Endothelial cell of umbilical vein (primary cell): ENCODE measurements at regions not wholly inside any gene's neighbourhood (a gene's known extent, or its start where the extent isn't known, plus 50 kb on each side); places are given as distances from the start of the nearest gene placed in this dataset.

Experiments used
- BruUV-seq: library from RNA; stranded (reverse); fragments of 400-500 nt; replicated peaks from 2 replicates; lab custom pipeline; 2021; lab: Mats Ljungman, UMichigan
- CTCF ChIA-PET: fragments of 300-600, 350-600 bp; sonication (Branson Sonifier 250); formaldehyde crosslinking; loops from one replicate; lab custom pipeline; 2021; ENCODE audit warnings: antibody characterized with exemption, inconsistent platforms; lab: Charles Lee
- POLR2A ChIA-PET: fragments of 300-600, 350-600 bp; sonication (Branson Sonifier 250); formaldehyde crosslinking; loops from one replicate; lab custom pipeline; 2021; ENCODE audit warnings: antibody characterized with exemption, inconsistent platforms; lab: Charles Lee
- DNase-seq: peaks from one replicate; pipeline ENCODE4 v3.0.0-alpha.2; 2011; ENCODE audit warnings: low read depth, low spot score
- FAIRE-seq: peaks from 2 replicates; lab custom pipeline; 2011; peaks lifted over from hg19 to GRCh38; lab: Jason Lieb, UNC
- H2AFZ ChIP-seq: 2 replicates; pipeline ENCODE4 v1.6.0; 2012; ENCODE audit warnings: low read depth, low read length, control low read depth, inconsistent platforms
- H3K27ac ChIP-seq: 2 replicates; pipeline ENCODE4 v1.5.1; 2011; ENCODE audit warnings: low read depth, mild to moderate bottlenecking, control low read depth, low read length, moderate library complexity; ENCODE audit not compliant: insufficient read depth
- H3K27me3 ChIP-seq, 2 experiments: 2 replicates each; pipeline versions ENCODE4 v1.6.0 to v1.6.1; 2011; ENCODE audit warnings: low read length in 2 of 2, mixed read lengths in 1 of 2; ENCODE audit not compliant: control insufficient read depth in 2 of 2, insufficient read depth in 2 of 2
- H3K36me3 ChIP-seq, 2 experiments: 2 replicates in 1 of 2; 3 replicates in 1 of 2; pipeline ENCODE4 v1.5.1; 2011; ENCODE audit warnings: low read length in 2 of 2, mild to moderate bottlenecking in 1 of 2, moderate library complexity in 1 of 2; ENCODE audit not compliant: control insufficient read depth in 2 of 2, insufficient read depth in 2 of 2; ENCODE audit errors: extremely low read depth in 1 of 2
- H3K4me1 ChIP-seq: 3 replicates; pipeline ENCODE4 v1.5.1; 2011; ENCODE audit warnings: mild to moderate bottlenecking, low read length; ENCODE audit not compliant: control insufficient read depth, insufficient read depth; ENCODE audit errors: extremely low read depth
- H3K4me2 ChIP-seq: 2 replicates; pipeline ENCODE4 v1.6.1; 2011; ENCODE audit warnings: low read length, control low read depth, mixed read lengths; ENCODE audit not compliant: insufficient read depth
- H3K4me3 ChIP-seq, 3 experiments: fragments of 200-600 bp in 1 of 3; sonication (generic), shearing (Covaris generic) in 1 of 3; replicated peaks in 1 of 3; 2 replicates each; pipeline ENCODE4 v1.5.1; 2011 to 2016; ENCODE audit warnings: control low read depth in 3 of 3, low read length in 3 of 3, mild to moderate bottlenecking in 2 of 3, inconsistent platforms in 1 of 3, low read depth in 1 of 3, moderate library complexity in 1 of 3; ENCODE audit not compliant: insufficient read depth in 1 of 3
- H3K79me2 ChIP-seq: 2 replicates; pipeline ENCODE4 v1.6.0; 2012; ENCODE audit warnings: low read length, inconsistent platforms; ENCODE audit not compliant: control insufficient read depth, insufficient read depth
- H3K9ac ChIP-seq: replicated peaks from 2 replicates; pipeline ENCODE3; 2011; ENCODE audit warnings: low read length, control low read depth; ENCODE audit not compliant: insufficient read depth; ENCODE audit errors: extremely low read depth
- H3K9me1 ChIP-seq: replicated peaks from 3 replicates; pipeline ENCODE4 v1.6.0; 2011; ENCODE audit warnings: mild to moderate bottlenecking, low read length; ENCODE audit not compliant: control insufficient read depth, insufficient read depth; ENCODE audit errors: extremely low read depth
- H3K9me3 ChIP-seq: replicated peaks from 2 replicates; pipeline ENCODE4 v1.5.1; 2012; ENCODE audit warnings: low read length, inconsistent platforms; ENCODE audit not compliant: control insufficient read depth, insufficient read depth
- H4K20me1 ChIP-seq: replicated peaks from 2 replicates; pipeline ENCODE3; 2011; ENCODE audit warnings: mild to moderate bottlenecking, low read length; ENCODE audit not compliant: control insufficient read depth, insufficient read depth; ENCODE audit errors: extremely low read depth
- CTCF ChIP-seq, 2 donors: IDR thresholded peaks; 1 replicate in 1 of 2; 2 replicates in 1 of 2; pipeline ENCODE4 v1.5.1; 2011; ENCODE audit warnings: low read length in 2 of 2, mild to moderate bottlenecking in 2 of 2, moderate library complexity in 2 of 2, control low read depth in 1 of 2, inconsistent platforms in 1 of 2, low read depth in 1 of 2; ENCODE audit not compliant: insufficient read depth in 1 of 2; ENCODE audit errors: extremely low read depth in 1 of 2
- FOS ChIP-seq: IDR thresholded peaks from 2 replicates; pipeline ENCODE4 v1.6.1; 2011; ENCODE audit warnings: mild to moderate bottlenecking, low read length, moderate library complexity, borderline replicate concordance; ENCODE audit not compliant: insufficient read depth
- GATA2 ChIP-seq: IDR thresholded peaks from 2 replicates; pipeline ENCODE4 v1.7.0; 2011; ENCODE audit warnings: low read depth, mild to moderate bottlenecking, moderate library complexity, mixed read lengths, low read length; ENCODE audit not compliant: insufficient read length, insufficient read depth
- JUN ChIP-seq: IDR thresholded peaks from 2 replicates; pipeline ENCODE4 v1.6.1; 2011; ENCODE audit warnings: borderline replicate concordance, low read depth; ENCODE audit not compliant: insufficient read length, insufficient read depth
- MAX ChIP-seq: IDR thresholded peaks from 2 replicates; pipeline ENCODE4 v1.6.1; 2011; ENCODE audit not compliant: insufficient read depth, insufficient read length
- MYC ChIP-seq: IDR thresholded peaks from one replicate; pipeline ENCODE4 v1.6.1; 2011; ENCODE audit warnings: mild to moderate bottlenecking, low read depth, low read length
- POLR2A ChIP-seq: IDR thresholded peaks from 2 replicates; pipeline ENCODE4 v1.6.1; 2012; ENCODE audit warnings: low read depth, mild to moderate bottlenecking, control low read depth, low read length
- dilution Hi-C: fragments of 300-500 bp; cut with MboI; formaldehyde crosslinking; loops from one replicate; pipeline ENCODE4 v1.15.0; 2019; ENCODE audit warnings: low sequenced_read_pairs; ENCODE audit not compliant: extremely low pct_ligation_motif_present
- intact Hi-C: fragments of 100-400 bp; cut with micrococcal nuclease; formaldehyde crosslinking; loops from one replicate; pipeline ENCODE4 v1.10.0; 2022

- dilution Hi-C loops (no loop called here), intact Hi-C loops (no loop called here)
- no peak for DNase-seq
- H3K9me1 ChIP-seq: no peaks in the 10 kb centered on the region
- H3K4me3 ChIP-seq: no peak overlapping the region
- H3K9ac ChIP-seq: no peak overlapping the region
- BruUV-seq: no TSS peak
- H3K9me3 ChIP-seq: no peaks in the 10 kb centered on the region
- no peaks in the 10 kb centered on the region for H3K4me1 ChIP-seq
- no peaks in the 10 kb centered on the region for H3K36me3 ChIP-seq
- no peak overlapping the region for H3K4me2 ChIP-seq
- no peak for TF ChIP-seq CTCF (IDR thresholded peaks at IDR 0.05; ENCODE audit: extremely low read depth in 1 of 2, insufficient read depth in 1 of 2, low read depth in 1 of 2, low read length in 2 of 2)
- TF ChIP-seq FOS: no peak
- TF ChIP-seq POLR2A: no peak
- no peak for TF ChIP-seq JUN
- no peak for TF ChIP-seq MYC
- no peak for TF ChIP-seq MAX
- no peak for TF ChIP-seq GATA2
- H2AFZ ChIP-seq: no peak overlapping the region
- ChIA-PET CTCF (no interaction called here), POLR2A (no interaction called here)
- H3K27me3 ChIP-seq: no peaks in the 10 kb centered on the region
- no peak for FAIRE-seq
- H3K27ac ChIP-seq: no peak overlapping the region
- H3K79me2 ChIP-seq: no peaks in the 10 kb centered on the region
- H4K20me1 ChIP-seq: no peaks in the 10 kb centered on the region
Measured at GRCh38 chr6:95767897-95768463, 190.6 kb downstream of the MANEA start.
